ENCODE measurements at regions not wholly inside any gene's neighbourhood (a gene's known extent, or its start where the extent isn't known, plus 50 kb on each side); places are given as distances from the start of the nearest gene placed in this dataset.
"Not testable (repeated sequence)": the region's sequence is repeated elsewhere in the genome, so short reads cannot be mapped to it uniquely, and the experiment has no call there.

DNA sequence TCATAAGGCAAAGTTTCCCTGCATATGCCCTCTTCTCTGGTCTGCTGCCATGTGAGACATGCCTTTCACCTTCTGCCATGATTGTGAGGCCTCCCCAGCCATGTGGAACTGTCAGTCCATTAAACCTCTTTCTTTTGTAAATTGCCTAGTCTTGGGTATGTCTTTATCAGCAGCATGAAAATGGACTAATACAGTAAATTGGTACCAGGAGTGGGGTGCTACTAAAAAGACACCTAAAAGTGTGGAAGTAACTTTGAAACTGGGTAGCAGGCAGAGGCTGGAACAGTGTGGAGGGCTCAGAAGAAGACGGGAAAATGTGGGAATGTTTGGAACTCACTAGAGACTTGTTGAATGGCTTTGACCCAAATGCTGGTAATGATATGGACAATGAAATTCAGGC is 534.5 kb downstream of the GPAM start:
- H3K4me1 Mint-ChIP-seq (ENCODE audit: low read depth); H3K27ac Mint-ChIP-seq; H3K4me3 Mint-ChIP-seq (ENCODE audit: low read depth); DNase-seq (ENCODE audit: low spot score); intact Hi-C loops (cut with micrococcal nuclease); H3K36me3 Mint-ChIP-seq (ENCODE audit: low read depth); H3K27me3 Mint-ChIP-seq (ENCODE audit: low read depth): not testable (repeated sequence)
- H3K9me3 Mint-ChIP-seq, result peaks cover 13% of the 10 kb centered on the region

DNA sequence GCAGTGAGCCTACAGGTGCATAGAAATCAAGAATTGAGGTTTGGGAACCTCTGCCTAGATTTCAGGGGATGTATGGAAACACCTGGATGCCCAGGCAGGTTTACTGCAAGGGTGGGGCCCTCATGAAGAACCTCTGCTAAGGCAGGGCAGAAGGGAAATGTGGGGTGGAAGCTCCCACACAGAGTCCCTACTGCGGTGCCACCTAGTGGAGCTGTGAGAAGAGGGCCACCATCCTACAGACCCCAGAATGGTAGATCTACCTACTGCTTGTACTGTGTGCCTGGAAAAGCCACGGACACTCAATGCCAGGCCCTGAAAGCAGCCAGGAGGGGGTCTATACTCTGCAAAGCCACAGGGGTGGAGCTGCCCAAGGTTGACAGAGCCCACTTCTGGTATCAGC is 533.5 kb downstream of the GPAM start:
- H3K4me1 Mint-ChIP-seq (ENCODE audit: low read depth), result no peaks in the 10 kb centered on the region
- H3K36me3 Mint-ChIP-seq (ENCODE audit: low read depth), result no peaks in the 10 kb centered on the region
- H3K9me3 Mint-ChIP-seq, result peaks cover 13% of the 10 kb centered on the region
- no peak overlapping the region for H3K4me3 Mint-ChIP-seq (ENCODE audit: low read depth)
- DNase-seq (ENCODE audit: low spot score), result no peak
- H3K27ac Mint-ChIP-seq, result no peak overlapping the region
- no peaks in the 10 kb centered on the region for H3K27me3 Mint-ChIP-seq (ENCODE audit: low read depth)
- intact Hi-C loops (cut with micrococcal nuclease), result no loop called here

DNA sequence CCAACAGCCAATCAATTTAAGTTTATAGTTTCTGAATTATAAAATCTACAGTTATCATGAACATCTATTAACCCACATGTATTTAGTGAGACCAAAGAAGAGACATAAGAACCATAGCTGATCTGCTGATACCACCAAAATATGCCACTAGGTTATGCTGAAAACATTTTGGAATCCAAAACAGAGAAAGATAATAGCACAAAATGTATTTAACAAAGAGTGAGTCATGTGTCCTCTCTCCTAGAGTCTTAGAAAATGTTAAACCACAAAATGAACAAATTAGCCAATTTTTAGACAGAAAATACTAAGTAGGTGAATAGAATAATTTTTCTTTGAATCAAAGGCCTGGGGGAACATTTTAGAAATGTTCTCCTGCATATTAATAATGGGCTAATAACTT is 527.5 kb downstream of the GPAM start:
- intact Hi-C loops (cut with micrococcal nuclease), result no loop called here
- H3K4me3 Mint-ChIP-seq (ENCODE audit: low read depth), result no peak overlapping the region
- no peak overlapping the region for H3K27ac Mint-ChIP-seq
- no peaks in the 10 kb centered on the region for H3K36me3 Mint-ChIP-seq (ENCODE audit: low read depth)
- no peaks in the 10 kb centered on the region for H3K9me3 Mint-ChIP-seq
- H3K27me3 Mint-ChIP-seq (ENCODE audit: low read depth), result no peaks in the 10 kb centered on the region
- H3K4me1 Mint-ChIP-seq (ENCODE audit: low read depth), result no peaks in the 10 kb centered on the region
- DNase-seq (ENCODE audit: low spot score), result no peak

DNA sequence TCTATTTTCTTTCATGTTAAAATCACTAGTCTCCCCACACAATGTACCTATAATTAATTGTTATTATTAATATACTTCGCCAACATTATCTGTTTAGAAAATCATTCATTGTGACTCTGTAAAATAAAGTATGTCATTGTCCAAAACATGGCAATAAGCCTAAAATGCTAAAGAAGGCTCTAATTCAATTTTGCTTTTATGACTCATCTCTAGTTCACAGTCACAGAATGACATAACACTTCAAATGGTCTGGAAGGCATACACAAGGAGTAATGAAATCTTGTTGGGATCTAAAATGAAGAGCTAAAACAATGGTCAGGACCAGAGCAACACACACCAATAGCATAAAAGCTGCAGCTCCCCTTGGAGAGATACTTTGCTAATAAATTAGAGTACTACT is 505.8 kb downstream of the GPAM start:
- intact Hi-C loops (cut with micrococcal nuclease), result no loop called here
- DNase-seq (ENCODE audit: low spot score), result no peak
- no peak overlapping the region for H3K27ac Mint-ChIP-seq
- H3K4me3 Mint-ChIP-seq (ENCODE audit: low read depth), result no peak overlapping the region
- H3K36me3 Mint-ChIP-seq (ENCODE audit: low read depth), result no peaks in the 10 kb centered on the region
- H3K27me3 Mint-ChIP-seq (ENCODE audit: low read depth), result no peaks in the 10 kb centered on the region
- no peaks in the 10 kb centered on the region for H3K9me3 Mint-ChIP-seq
- H3K4me1 Mint-ChIP-seq (ENCODE audit: low read depth), result no peaks in the 10 kb centered on the region

DNA sequence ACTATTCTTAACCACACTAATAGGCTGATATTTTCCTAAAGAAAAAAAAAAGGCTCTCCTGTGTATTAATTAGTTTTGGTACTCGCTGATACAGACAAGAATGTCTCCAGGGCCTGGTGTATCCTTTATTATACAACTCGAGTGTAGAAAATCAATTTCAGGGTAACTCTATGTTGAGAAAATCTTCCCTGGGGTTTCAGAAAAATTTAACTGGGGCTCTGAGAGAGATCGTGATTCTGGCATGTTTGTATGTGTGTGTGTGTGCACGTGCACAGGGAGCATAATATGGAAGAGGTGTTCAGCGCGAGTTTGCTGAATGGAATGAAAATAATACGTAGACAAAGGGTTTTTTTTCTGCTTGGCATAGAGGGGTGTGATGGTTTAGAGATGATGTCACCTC is 496.8 kb downstream of the GPAM start:
- no peak overlapping the region for H3K4me3 Mint-ChIP-seq (ENCODE audit: low read depth)
- peaks cover 10% of the 10 kb centered on the region for H3K9me3 Mint-ChIP-seq
- H3K27ac Mint-ChIP-seq, result no peak overlapping the region
- DNase-seq (ENCODE audit: low spot score), result no peak
- no peaks in the 10 kb centered on the region for H3K4me1 Mint-ChIP-seq (ENCODE audit: low read depth)
- intact Hi-C loops (cut with micrococcal nuclease), result no loop called here
- H3K36me3 Mint-ChIP-seq (ENCODE audit: low read depth), result no peaks in the 10 kb centered on the region
- H3K27me3 Mint-ChIP-seq (ENCODE audit: low read depth), result no peaks in the 10 kb centered on the region

DNA sequence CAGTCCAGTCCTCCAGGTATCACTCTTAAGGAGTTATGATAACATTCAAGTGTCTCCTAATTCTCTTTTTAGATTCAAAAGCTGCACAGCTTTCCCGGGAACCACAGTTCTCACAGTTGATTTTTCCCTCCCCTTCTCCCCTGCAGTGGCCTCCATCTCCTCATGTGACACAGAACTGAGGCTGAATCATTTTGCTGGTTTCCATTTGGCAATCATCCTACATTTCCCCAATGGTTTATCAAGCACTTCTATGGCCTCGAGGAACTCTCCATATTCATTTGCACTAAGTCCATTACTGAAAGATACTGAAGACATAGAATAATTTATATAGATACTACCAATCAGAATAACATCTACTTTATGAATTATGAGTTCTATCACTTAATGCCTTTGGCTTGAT is 484.9 kb downstream of the GPAM start:
- Mint-ChIP-seq H3K27me3 (ENCODE audit: low read depth) (no peaks in the 10 kb centered on the region), H3K36me3 (ENCODE audit: low read depth) (no peaks in the 10 kb centered on the region), H3K4me1 (ENCODE audit: low read depth) (no peaks in the 10 kb centered on the region), H3K4me3 (ENCODE audit: low read depth) (no peak overlapping the region), H3K27ac (no peak overlapping the region), H3K9me3 (no peaks in the 10 kb centered on the region)
- intact Hi-C loops (cut with micrococcal nuclease), result no loop called here
- no peak for DNase-seq (ENCODE audit: low spot score)

DNA sequence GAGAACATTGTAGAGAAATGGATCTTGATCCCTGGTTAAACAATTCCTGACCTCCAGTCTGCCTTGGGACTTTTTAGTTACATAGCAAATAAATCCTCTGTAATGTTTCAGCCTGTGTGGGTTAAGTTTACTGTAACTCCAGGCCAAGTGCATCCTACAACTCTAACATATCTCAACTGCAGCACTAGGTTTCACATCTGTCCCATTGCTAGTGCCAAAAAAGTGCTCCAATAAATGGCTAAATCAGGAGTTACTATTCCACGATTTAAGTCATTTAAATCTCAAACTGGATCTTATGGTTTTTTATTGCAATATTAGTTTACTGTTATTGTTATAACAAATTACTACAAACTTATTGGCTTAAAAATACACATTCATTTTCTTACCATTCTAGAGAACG is 479.6 kb downstream of the GPAM start:
- Mint-ChIP-seq H3K4me1 (ENCODE audit: low read depth) (no peaks in the 10 kb centered on the region), H3K9me3 (no peaks in the 10 kb centered on the region), H3K36me3 (ENCODE audit: low read depth) (no peaks in the 10 kb centered on the region), H3K27ac (no peak overlapping the region), H3K4me3 (ENCODE audit: low read depth) (no peak overlapping the region), H3K27me3 (ENCODE audit: low read depth) (no peaks in the 10 kb centered on the region)
- intact Hi-C loops (cut with micrococcal nuclease), result no loop called here
- no peak for DNase-seq (ENCODE audit: low spot score)

DNA sequence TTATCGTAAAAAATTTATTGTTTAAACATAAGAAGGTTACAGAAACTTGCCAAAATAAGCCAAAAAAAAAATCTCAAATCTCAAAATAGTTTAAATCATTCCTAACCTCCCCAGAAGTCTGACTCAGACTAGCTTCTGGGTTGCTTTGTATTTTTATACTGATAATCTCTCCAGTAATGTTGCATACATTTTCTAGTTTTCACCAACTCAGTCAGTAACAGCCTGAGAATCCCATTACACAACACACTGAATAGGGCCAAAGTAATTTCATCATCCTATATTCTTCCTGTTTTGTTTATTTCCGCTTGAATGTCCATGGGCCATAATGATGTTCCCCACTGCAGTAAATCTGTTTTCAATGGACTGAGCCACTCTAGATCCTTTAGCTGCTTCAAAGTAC is 478.5 kb downstream of the GPAM start:
- no peaks in the 10 kb centered on the region for H3K9me3 Mint-ChIP-seq
- H3K27ac Mint-ChIP-seq, result no peak overlapping the region
- DNase-seq (ENCODE audit: low spot score), result no peak
- intact Hi-C loops (cut with micrococcal nuclease), result no loop called here
- H3K27me3 Mint-ChIP-seq (ENCODE audit: low read depth), result no peaks in the 10 kb centered on the region
- no peaks in the 10 kb centered on the region for H3K36me3 Mint-ChIP-seq (ENCODE audit: low read depth)
- H3K4me1 Mint-ChIP-seq (ENCODE audit: low read depth), result no peaks in the 10 kb centered on the region
- H3K4me3 Mint-ChIP-seq (ENCODE audit: low read depth), result no peak overlapping the region

DNA sequence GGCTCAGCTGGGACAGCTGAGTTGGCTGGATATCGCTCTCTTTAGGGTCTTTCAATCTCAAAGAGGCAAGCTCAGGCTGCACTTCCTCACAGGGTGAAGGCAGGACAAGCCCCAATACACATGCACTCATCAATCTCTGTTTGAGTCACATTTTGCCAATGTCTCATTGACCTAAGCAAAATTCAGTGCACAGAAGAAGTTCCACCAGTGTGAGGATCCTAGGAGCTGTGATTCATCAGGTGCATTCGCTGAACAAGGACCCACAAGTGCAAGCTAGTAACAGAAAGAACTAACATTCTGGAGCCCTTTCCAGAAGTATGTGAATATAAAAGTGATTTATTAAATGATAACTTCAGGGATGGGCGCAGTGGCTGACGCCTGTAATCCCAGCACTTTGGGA is 477.2 kb downstream of the GPAM start:
- Mint-ChIP-seq H3K9me3 (no peaks in the 10 kb centered on the region), H3K27me3 (ENCODE audit: low read depth) (no peaks in the 10 kb centered on the region), H3K4me1 (ENCODE audit: low read depth) (no peaks in the 10 kb centered on the region), H3K4me3 (ENCODE audit: low read depth) (no peak overlapping the region), H3K36me3 (ENCODE audit: low read depth) (no peaks in the 10 kb centered on the region), H3K27ac (no peak overlapping the region)
- intact Hi-C loops (cut with micrococcal nuclease), result no loop called here
- no peak for DNase-seq (ENCODE audit: low spot score)

DNA sequence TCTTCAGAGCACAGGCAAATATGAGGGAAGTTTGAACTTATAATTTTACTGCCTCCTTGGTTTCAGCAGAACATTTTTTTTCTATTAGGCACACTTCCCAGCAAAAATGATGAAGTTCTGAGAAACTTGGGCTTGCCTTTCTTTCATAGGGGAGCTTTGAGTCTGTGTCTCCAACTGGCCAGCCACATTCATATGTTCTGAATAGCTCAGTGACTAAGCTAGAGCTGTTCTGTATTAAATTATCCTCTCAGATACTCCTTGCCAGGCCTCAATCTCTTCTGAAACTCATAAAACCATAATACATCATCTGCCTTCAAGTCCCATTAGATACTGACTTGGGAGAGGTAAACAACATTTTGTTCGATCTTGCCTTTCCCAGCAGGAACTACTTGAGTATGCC is 476.5 kb downstream of the GPAM start:
- no peak for DNase-seq (ENCODE audit: low spot score)
- no peak overlapping the region for H3K4me3 Mint-ChIP-seq (ENCODE audit: low read depth)
- no peaks in the 10 kb centered on the region for H3K36me3 Mint-ChIP-seq (ENCODE audit: low read depth)
- H3K27ac Mint-ChIP-seq, result no peak overlapping the region
- intact Hi-C loops (cut with micrococcal nuclease), result no loop called here
- no peaks in the 10 kb centered on the region for H3K4me1 Mint-ChIP-seq (ENCODE audit: low read depth)
- H3K9me3 Mint-ChIP-seq, result peaks cover 4% of the 10 kb centered on the region
- H3K27me3 Mint-ChIP-seq (ENCODE audit: low read depth), result no peaks in the 10 kb centered on the region

DNA sequence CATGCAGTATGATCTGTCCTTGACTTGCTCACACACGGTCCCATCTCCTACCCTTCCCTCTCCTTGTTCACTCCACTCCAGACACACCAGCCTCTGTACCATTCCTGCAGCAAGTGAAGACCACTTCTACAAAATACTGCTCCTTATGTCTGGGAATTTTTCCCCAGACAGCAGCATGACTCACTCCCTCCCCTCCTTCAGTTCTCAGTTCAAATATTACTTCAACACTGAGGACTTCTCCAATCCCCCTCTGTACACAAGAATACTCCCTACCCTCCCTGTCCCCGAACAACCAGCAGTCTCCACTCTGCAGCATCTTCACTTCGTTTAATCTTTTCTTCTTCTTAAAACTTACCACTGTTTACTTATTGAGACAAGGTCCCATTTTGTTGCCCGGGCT is 474.0 kb downstream of the GPAM start:
- no peaks in the 10 kb centered on the region for H3K36me3 Mint-ChIP-seq (ENCODE audit: low read depth)
- intact Hi-C loops (cut with micrococcal nuclease), result no loop called here
- no peak overlapping the region for H3K27ac Mint-ChIP-seq
- no peak overlapping the region for H3K4me3 Mint-ChIP-seq (ENCODE audit: low read depth)
- H3K27me3 Mint-ChIP-seq (ENCODE audit: low read depth), result no peaks in the 10 kb centered on the region
- peaks cover 14% of the 10 kb centered on the region for H3K9me3 Mint-ChIP-seq
- no peak for DNase-seq (ENCODE audit: low spot score)
- no peaks in the 10 kb centered on the region for H3K4me1 Mint-ChIP-seq (ENCODE audit: low read depth)

DNA sequence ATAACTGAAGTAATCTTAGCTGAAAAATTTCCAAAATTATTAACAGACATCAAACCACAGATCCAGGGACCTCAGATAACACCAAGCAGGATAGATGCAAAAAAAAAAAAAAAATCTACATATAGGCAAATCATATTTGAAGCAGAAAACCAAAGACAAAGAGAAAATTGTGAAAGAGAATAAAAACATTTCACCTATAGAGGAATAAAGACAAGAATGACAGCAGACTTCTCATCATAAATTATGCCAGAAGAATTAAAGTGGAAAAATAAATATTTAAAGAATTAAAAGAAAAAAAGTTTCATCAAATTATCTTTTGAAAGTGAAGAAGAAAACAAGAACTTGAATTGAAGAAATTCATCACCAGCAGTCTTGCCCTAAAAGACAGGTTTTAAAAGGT is 467.5 kb downstream of the GPAM start:
- no peak overlapping the region for H3K27ac Mint-ChIP-seq
- no peaks in the 10 kb centered on the region for H3K4me1 Mint-ChIP-seq (ENCODE audit: low read depth)
- intact Hi-C loops (cut with micrococcal nuclease), result no loop called here
- H3K4me3 Mint-ChIP-seq (ENCODE audit: low read depth), result no peak overlapping the region
- H3K9me3 Mint-ChIP-seq, result peaks cover 35% of the 10 kb centered on the region
- no peak for DNase-seq (ENCODE audit: low spot score)
- H3K27me3 Mint-ChIP-seq (ENCODE audit: low read depth), result no peaks in the 10 kb centered on the region
- no peaks in the 10 kb centered on the region for H3K36me3 Mint-ChIP-seq (ENCODE audit: low read depth)

DNA sequence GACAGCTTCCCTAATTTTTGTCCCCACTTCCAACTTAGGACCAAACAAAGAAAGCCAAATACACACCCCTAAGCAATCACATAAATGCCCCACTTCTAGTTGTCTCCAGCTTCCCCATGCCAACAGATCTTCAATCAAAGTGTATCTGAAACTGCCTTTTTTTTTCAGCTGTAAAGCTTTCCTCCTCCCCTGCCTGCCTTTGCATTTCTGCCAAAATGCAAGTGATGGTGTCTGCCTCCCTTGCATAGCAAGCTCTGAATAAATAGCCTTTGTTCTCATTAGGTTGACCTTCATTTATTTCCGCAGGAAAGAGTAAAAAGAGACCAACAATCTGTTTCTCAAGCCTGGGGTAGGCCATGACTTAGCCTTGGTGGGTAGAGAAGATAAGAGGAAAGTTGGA is 459.4 kb downstream of the GPAM start:
- Mint-ChIP-seq H3K4me3 (ENCODE audit: low read depth) (no peak overlapping the region), H3K36me3 (ENCODE audit: low read depth) (no peaks in the 10 kb centered on the region), H3K4me1 (ENCODE audit: low read depth) (no peaks in the 10 kb centered on the region), H3K9me3 (no peaks in the 10 kb centered on the region), H3K27ac (no peak overlapping the region), H3K27me3 (ENCODE audit: low read depth) (no peaks in the 10 kb centered on the region)
- intact Hi-C loops (cut with micrococcal nuclease), result no loop called here
- no peak for DNase-seq (ENCODE audit: low spot score)

DNA sequence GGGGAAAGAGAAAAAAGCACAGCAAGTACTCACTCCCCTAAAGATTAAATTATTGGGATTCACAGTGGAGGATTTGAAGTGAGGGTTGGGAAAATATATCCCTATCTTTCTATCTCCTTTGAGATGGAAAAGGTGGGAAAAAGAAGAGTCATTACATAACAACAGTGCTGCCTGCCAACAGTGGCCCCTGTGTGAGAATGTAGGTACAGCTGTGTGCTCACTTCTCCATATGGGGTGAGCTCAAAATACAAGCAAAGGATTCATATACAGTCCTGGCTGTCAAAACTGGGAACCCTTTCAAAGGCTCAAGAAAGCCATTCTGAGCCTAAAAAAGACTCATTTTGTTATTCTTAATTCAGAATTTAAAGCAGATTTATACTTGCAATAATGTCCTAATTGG is 458.5 kb downstream of the GPAM start:
- H3K4me3 Mint-ChIP-seq (ENCODE audit: low read depth), result no peak overlapping the region
- H3K27me3 Mint-ChIP-seq (ENCODE audit: low read depth), result no peaks in the 10 kb centered on the region
- intact Hi-C loops (cut with micrococcal nuclease), result no loop called here

More for the DNA sequence above, 458.5 kb downstream of the GPAM start:
- no peak for DNase-seq (ENCODE audit: low spot score)
- no peaks in the 10 kb centered on the region for H3K9me3 Mint-ChIP-seq
- H3K36me3 Mint-ChIP-seq (ENCODE audit: low read depth), result no peaks in the 10 kb centered on the region
- no peak overlapping the region for H3K27ac Mint-ChIP-seq
- no peaks in the 10 kb centered on the region for H3K4me1 Mint-ChIP-seq (ENCODE audit: low read depth)

Data from activated T-helper 2 cell treated with anti-CD3 and anti-CD28 coated beads, Interferon-gamma antibody, Interleukin-2, Interleukin-4, amounts not matched to agents 10 μg/mL and 5 μg/mL and 100 μg/mL, durations not matched to agents 14 hours and 24 hours and 36 hours (primary cell).